H1 (cell line): ENCODE measurements at regions not wholly inside any gene's neighbourhood (a gene's known extent, or its start where the extent isn't known, plus 50 kb on each side); places are given as distances from the start of the nearest gene placed in this dataset.

Source experiments
- CTCF ChIA-PET: fragments of 300-600 bp; sonication (Branson Sonifier 250); formaldehyde crosslinking; loops from one replicate; lab custom pipeline; 2021; ENCODE audit not compliant: partially characterized antibody; lab: Charles Lee
- POLR2A ChIA-PET: fragments of 300-600 bp; sonication (Branson Sonifier 250); formaldehyde crosslinking; loops from one replicate; lab custom pipeline; 2021; ENCODE audit warnings: inconsistent platforms; ENCODE audit not compliant: partially characterized antibody; lab: Charles Lee
- DNase-seq, 2 experiments: peaks; one replicate each; pipeline versions ENCODE4 v3.0.0 to v3.0.0-alpha.2; 2010 to 2022; ENCODE audit warnings: low spot score in 2 of 2, low read depth in 1 of 2, mixed read lengths in 1 of 2
- FAIRE-seq: peaks from 2 replicates; lab custom pipeline; 2011; peaks lifted over from hg19 to GRCh38; lab: Jason Lieb, UNC
- H2AFZ ChIP-seq: 2 replicates; pipeline ENCODE4 v1.8.1; 2012; ENCODE audit warnings: low read length, inconsistent platforms
- H2AK5ac ChIP-seq: 2 replicates; pipeline ENCODE4 v1.6.1; 2013; ENCODE audit warnings: low read depth, low read length
- H2BK120ac ChIP-seq: replicated peaks from 2 replicates; pipeline ENCODE3; 2013; ENCODE audit warnings: low read depth, low read length, inconsistent platforms
- H2BK12ac ChIP-seq: 2 replicates; pipeline ENCODE4 v1.6.1; 2013; ENCODE audit warnings: low read depth, low read length
- H2BK15ac ChIP-seq: 2 replicates; pipeline ENCODE4 v1.6.1; 2013; ENCODE audit warnings: low read length
- H2BK20ac ChIP-seq: 2 replicates; pipeline ENCODE4 v1.6.1; 2013; ENCODE audit warnings: low read length
- H2BK5ac ChIP-seq: 2 replicates; pipeline ENCODE4 v1.6.1; 2013; ENCODE audit warnings: low read depth, low read length
- H3K14ac ChIP-seq: 2 replicates; pipeline ENCODE4 v1.6.1; 2013; ENCODE audit warnings: inconsistent platforms; ENCODE audit not compliant: insufficient read length
- H3K18ac ChIP-seq: 2 replicates; pipeline ENCODE4 v1.6.1; 2013; ENCODE audit warnings: low read length; ENCODE audit errors: extremely low read depth
- H3K23ac ChIP-seq: 2 replicates; pipeline ENCODE4 v1.6.1; 2013; ENCODE audit warnings: inconsistent platforms; ENCODE audit not compliant: insufficient read length
- H3K23me2 ChIP-seq: 2 replicates; pipeline ENCODE4 v1.6.1; 2013; ENCODE audit warnings: low read depth, low read length
- H3K27ac ChIP-seq: 2 replicates; pipeline ENCODE4 v1.6.1; 2011; ENCODE audit warnings: low read depth, low read length, inconsistent platforms
- H3K27me3 ChIP-seq, 4 experiments: replicated peaks in 1 of 4; 1 replicate in 1 of 4; 2 replicates in 3 of 4; pipeline versions ENCODE4 v1.6.1 to v1.8.1; 2011 to 2013; ENCODE audit warnings: low read length in 3 of 4, mild to moderate bottlenecking in 3 of 4, inconsistent platforms in 2 of 4, mixed read lengths in 2 of 4, moderate library complexity in 1 of 4; ENCODE audit not compliant: control insufficient read depth in 3 of 4, insufficient read depth in 3 of 4; ENCODE audit errors: extremely low read depth in 1 of 4
- H3K36me3 ChIP-seq, 4 experiments: 2 replicates each; pipeline versions ENCODE4 v1.6.1 to v1.8.1; 2011 to 2013; ENCODE audit warnings: mild to moderate bottlenecking in 4 of 4, low read length in 3 of 4, moderate library complexity in 2 of 4, control low read depth in 1 of 4, inconsistent platforms in 1 of 4; ENCODE audit not compliant: insufficient read depth in 4 of 4, control insufficient read depth in 2 of 4
- H3K4ac ChIP-seq: replicated peaks from 2 replicates; pipeline ENCODE3; 2013; ENCODE audit warnings: low read length, low read depth, mixed read lengths, inconsistent platforms; ENCODE audit not compliant: insufficient read length
- H3K4me1 ChIP-seq, 4 experiments: replicated peaks in 1 of 4; 1 replicate in 1 of 4; 2 replicates in 3 of 4; pipeline versions ENCODE4 v1.6.1 to v1.8.1; 2011 to 2013; ENCODE audit warnings: low read length in 3 of 4, inconsistent platforms in 2 of 4, mixed read lengths in 1 of 4; ENCODE audit not compliant: insufficient read depth in 4 of 4, control insufficient read depth in 3 of 4
- H3K4me2 ChIP-seq, 2 experiments: 2 replicates each; pipeline versions ENCODE4 v1.6.1 to v1.8.1; 2011 to 2013; ENCODE audit warnings: low read depth in 2 of 2, low read length in 2 of 2, control low read depth in 1 of 2, inconsistent platforms in 1 of 2, mild to moderate bottlenecking in 1 of 2; ENCODE audit not compliant: insufficient read depth in 1 of 2
- H3K4me3 ChIP-seq, 4 experiments: fragments of 200-600, 300-600 bp in 1 of 4; sonication (generic), shearing (Covaris generic), sonication (Bioruptor Twin) in 1 of 4; 2 replicates each; pipeline versions ENCODE4 v1.5.1 to v1.8.1; 2011 to 2016; ENCODE audit warnings: low read length in 4 of 4, low read depth in 3 of 4, control low read depth in 2 of 4, inconsistent platforms in 2 of 4, mild to moderate bottlenecking in 2 of 4, mixed read lengths in 1 of 4, moderate library complexity in 1 of 4; ENCODE audit not compliant: insufficient read depth in 2 of 4; ENCODE audit errors: extremely low read depth in 1 of 4
- H3K56ac ChIP-seq: replicated peaks from 2 replicates; pipeline ENCODE3; 2013; ENCODE audit warnings: low read depth, mild to moderate bottlenecking, mixed read lengths, low read length, inconsistent platforms; ENCODE audit not compliant: insufficient read length
- H3K79me1 ChIP-seq: 2 replicates; pipeline ENCODE4 v1.6.1; 2013; ENCODE audit warnings: low read depth, low read length, control low read depth
- H3K79me2 ChIP-seq, 2 experiments: 2 replicates each; pipeline versions ENCODE4 v1.6.1 to v1.8.1; 2012 to 2013; ENCODE audit warnings: low read length in 2 of 2, mild to moderate bottlenecking in 2 of 2, inconsistent platforms in 1 of 2; ENCODE audit not compliant: insufficient read depth in 2 of 2, control insufficient read depth in 1 of 2
- H3K9ac ChIP-seq, 4 experiments: replicated peaks in 1 of 4; 1 replicate in 1 of 4; 2 replicates in 3 of 4; pipeline versions ENCODE4 v1.6.1 to v1.8.1; 2011 to 2013; ENCODE audit warnings: low read depth in 3 of 4, low read length in 3 of 4, control low read depth in 2 of 4, mild to moderate bottlenecking in 2 of 4, moderate library complexity in 2 of 4, inconsistent platforms in 1 of 4; ENCODE audit errors: extremely low read depth in 1 of 4
- H3K9me3 ChIP-seq, 2 experiments: 2 replicates each; pipeline versions ENCODE4 v1.6.1 to v1.8.1; 2012 to 2013; ENCODE audit warnings: mild to moderate bottlenecking in 2 of 2, moderate library complexity in 2 of 2, control low read depth in 1 of 2, inconsistent platforms in 1 of 2, low read depth in 1 of 2, low read length in 1 of 2, mixed read lengths in 1 of 2; ENCODE audit not compliant: insufficient read depth in 2 of 2
- H4K20me1 ChIP-seq, 2 experiments: replicated peaks in 1 of 2; 2 replicates each; pipeline versions ENCODE3 to v1.8.1; 2011 to 2013; ENCODE audit warnings: inconsistent platforms in 2 of 2, low read length in 2 of 2, mild to moderate bottlenecking in 1 of 2; ENCODE audit not compliant: insufficient read depth in 2 of 2, control insufficient read depth in 1 of 2
- H4K5ac ChIP-seq: 2 replicates; pipeline ENCODE4 v1.6.1; 2013; ENCODE audit warnings: low read length, low read depth, mixed read lengths, inconsistent platforms; ENCODE audit not compliant: insufficient read length
- H4K8ac ChIP-seq: 2 replicates; pipeline ENCODE4 v1.8.0; 2013; ENCODE audit warnings: mild to moderate bottlenecking, moderate library complexity, low read length, inconsistent platforms; ENCODE audit not compliant: insufficient read depth; ENCODE audit errors: extremely low read depth
- H4K91ac ChIP-seq: replicated peaks from 2 replicates; pipeline ENCODE3; 2013; ENCODE audit warnings: low read length, mixed read lengths, inconsistent platforms; ENCODE audit not compliant: insufficient read length
- JUND ChIP-seq: IDR thresholded peaks from 2 replicates; pipeline ENCODE4 v1.6.1; 2011; ENCODE audit warnings: mild to moderate bottlenecking, improper control_type of control experiment, low read length
- TAF7 ChIP-seq: optimal IDR thresholded peaks from 2 replicates; pipeline ENCODE3; 2011; ENCODE audit warnings: low read depth, mild to moderate bottlenecking, inconsistent platforms, low read length, moderate library complexity, borderline replicate concordance

GRCh38 chr6:11409371-11409770 lies 128.2 kb upstream of the TMEM170B start:
- Histone ChIP-seq H3K27ac (no peak overlapping the region), H3K79me2 (no peaks in the 10 kb centered on the region), H3K23me2 (no peaks in the 10 kb centered on the region), H3K27me3 (no peaks in the 10 kb centered on the region), H3K18ac (no peak overlapping the region), H3K79me1 (no peaks in the 10 kb centered on the region), H3K4ac (no peak overlapping the region), H4K20me1 (no peaks in the 10 kb centered on the region), H3K4me2 (no peak overlapping the region), H3K14ac (no peak overlapping the region), H3K23ac (no peak overlapping the region), H3K56ac (no peak overlapping the region), H2BK20ac (no peak overlapping the region), H3K4me1 (peaks cover 0 to 2% (median 0%) of the 10 kb centered on the region in 4 experiments; a peak in 2 of 7 replicates), H4K8ac (no peak overlapping the region), H4K5ac (no peak overlapping the region), H2AFZ (no peak overlapping the region), H4K91ac (no peak overlapping the region), H3K9me3 (no peaks in the 10 kb centered on the region), H2BK120ac (no peak overlapping the region), H3K36me3 (no peaks in the 10 kb centered on the region), H2BK12ac (no peak overlapping the region), H3K9ac (no peak overlapping the region), H2BK5ac (no peak overlapping the region), H2BK15ac (no peak overlapping the region), H3K4me3 (no peak overlapping the region), H2AK5ac (no peak overlapping the region)
- CTCF ChIA-PET, result interaction anchor here (0.7 to 1.9 kb wide), 3 partner anchors 19 to 86 kb away, joined by 3 to 4 read pairs (median 3); no protein-coding TSS in a partner anchor
- POLR2A ChIA-PET, result no interaction called here
- DNase-seq (no peak), FAIRE-seq (no peak)
- TF ChIP-seq JUND, result no peak
- TF ChIP-seq TAF7, result no peak
